IMR-90 (cell line): ENCODE measurements at regions not wholly inside any gene's neighbourhood (a gene's known extent, or its start where the extent isn't known, plus 50 kb on each side); places are given as distances from the start of the nearest gene placed in this dataset.

ENCODE experiments used
- ATAC-seq: fragments of 200-7000 bp; cut with Tn5 transposase; 2 replicates; pipeline ENCODE4 v1.9.1; 2020; ENCODE audit warnings: low read depth, mild to moderate bottlenecking, moderate library complexity
- BruUV-seq: library from RNA; stranded (reverse); fragments of 400-500 nt; replicated peaks from 2 replicates; lab custom pipeline; 2021; lab: Mats Ljungman, UMichigan
- CTCF ChIA-PET: fragments of 300-600 bp; formaldehyde crosslinking; extraction: SDS; loops from one replicate; lab custom pipeline; 2021; ENCODE audit warnings: antibody characterized with exemption; lab: Yijun Ruan, JAX
- POLR2A ChIA-PET: fragments of 300-600 bp; sonication (Branson Sonifier 250); formaldehyde crosslinking; loops from one replicate; lab custom pipeline; 2022; ENCODE audit warnings: antibody characterized with exemption; ENCODE audit not compliant: unreplicated experiment; lab: Charles Lee
- DNase-seq: peaks from one replicate; pipeline ENCODE4 v3.0.0; 2013
- H2AFZ ChIP-seq: replicated peaks from 2 replicates; pipeline ENCODE3; 2013; ENCODE audit warnings: low read length, mild to moderate bottlenecking; ENCODE audit not compliant: poor library complexity
- H2AK5ac ChIP-seq: 2 replicates; pipeline ENCODE4 v1.6.1; 2013; ENCODE audit warnings: low read depth, low read length, inconsistent platforms
- H2AK9ac ChIP-seq: replicated peaks from 2 replicates; pipeline ENCODE3; 2013; ENCODE audit warnings: mild to moderate bottlenecking, low read depth, low read length, moderate library complexity; ENCODE audit not compliant: poor library complexity
- H2BK120ac ChIP-seq: 2 replicates; pipeline ENCODE4 v1.6.1; 2013; ENCODE audit warnings: low read depth, low read length, inconsistent platforms
- H2BK15ac ChIP-seq: 3 replicates; pipeline ENCODE4 v1.6.1; 2013; ENCODE audit warnings: low read depth, low read length, inconsistent platforms
- H2BK20ac ChIP-seq: 2 replicates; pipeline ENCODE4 v1.6.1; 2013; ENCODE audit warnings: low read depth, mild to moderate bottlenecking, inconsistent platforms, low read length, moderate library complexity
- H2BK5ac ChIP-seq: 2 replicates; pipeline ENCODE4 v1.6.1; 2013; ENCODE audit warnings: mild to moderate bottlenecking, low read depth, low read length, inconsistent platforms; ENCODE audit not compliant: poor library complexity, severe bottlenecking
- H3K14ac ChIP-seq: replicated peaks from 2 replicates; pipeline ENCODE4 v1.6.1; 2013; ENCODE audit warnings: low read depth, low read length, inconsistent platforms
- H3K18ac ChIP-seq: 2 replicates; pipeline ENCODE4 v1.6.1; 2013; ENCODE audit warnings: low read depth, low read length, control low read depth
- H3K23ac ChIP-seq: 2 replicates; pipeline ENCODE4 v1.6.1; 2013; ENCODE audit warnings: low read depth, low read length, inconsistent platforms
- H3K27ac ChIP-seq: 2 replicates; pipeline ENCODE4 v1.5.1; 2013; ENCODE audit warnings: mild to moderate bottlenecking, control low read depth, low read length; ENCODE audit not compliant: insufficient read depth
- H3K27me3 ChIP-seq: 2 replicates; pipeline ENCODE4 v1.6.1; 2013; ENCODE audit warnings: low read length; ENCODE audit not compliant: control insufficient read depth, insufficient read depth
- H3K36me3 ChIP-seq: 2 replicates; pipeline ENCODE4 v1.6.1; 2013; ENCODE audit warnings: low read length, mixed read lengths; ENCODE audit not compliant: control insufficient read depth, insufficient read depth
- H3K4ac ChIP-seq: 2 replicates; pipeline ENCODE4 v1.6.1; 2013; ENCODE audit warnings: low read depth, low read length, inconsistent platforms
- H3K4me1 ChIP-seq: 2 replicates; pipeline ENCODE4 v1.6.1; 2013; ENCODE audit warnings: low read length, mixed read lengths; ENCODE audit not compliant: control insufficient read depth, insufficient read depth
- H3K4me2 ChIP-seq: 2 replicates; pipeline ENCODE4 v1.6.1; 2013; ENCODE audit warnings: low read depth, mild to moderate bottlenecking, control low read depth, low read length, moderate library complexity
- H3K4me3 ChIP-seq: 2 replicates; pipeline ENCODE4 v1.5.1; 2013; ENCODE audit warnings: low read depth, mild to moderate bottlenecking, control low read depth, low read length, moderate library complexity; ENCODE audit not compliant: insufficient read depth
- H3K56ac ChIP-seq: 2 replicates; pipeline ENCODE4 v1.6.1; 2013; ENCODE audit warnings: low read length, inconsistent platforms; ENCODE audit not compliant: insufficient read depth; ENCODE audit errors: extremely low read depth
- H3K79me1 ChIP-seq, 2 experiments: 2 replicates each; pipeline ENCODE4 v1.6.1; 2013; ENCODE audit warnings: low read length in 2 of 2, inconsistent platforms in 1 of 2, low read depth in 1 of 2
- H3K9ac ChIP-seq: 2 replicates; pipeline ENCODE4 v1.6.1; 2013; ENCODE audit warnings: low read depth, low read length, control low read depth
- H3K9me1 ChIP-seq: 2 replicates; pipeline ENCODE4 v1.6.1; 2013; ENCODE audit warnings: low read length, inconsistent platforms; ENCODE audit not compliant: insufficient read depth
- H3K9me3 ChIP-seq: 2 replicates; pipeline ENCODE4 v1.6.1; 2013; ENCODE audit warnings: low read length; ENCODE audit not compliant: control insufficient read depth, insufficient read depth
- H4K20me1 ChIP-seq: 2 replicates; pipeline ENCODE4 v1.6.1; 2013; ENCODE audit warnings: low read length, inconsistent platforms; ENCODE audit not compliant: insufficient read depth
- H4K5ac ChIP-seq: 2 replicates; pipeline ENCODE4 v1.6.1; 2013; ENCODE audit warnings: mild to moderate bottlenecking, low read depth, low read length, control low read depth
- H4K8ac ChIP-seq, 2 experiments: 2 replicates each; pipeline ENCODE4 v1.6.1; 2013; ENCODE audit warnings: low read depth in 2 of 2, low read length in 2 of 2, control low read depth in 1 of 2, inconsistent platforms in 1 of 2
- H4K91ac ChIP-seq: 2 replicates; pipeline ENCODE4 v1.6.1; 2013; ENCODE audit warnings: low read depth, low read length, inconsistent platforms; ENCODE audit not compliant: insufficient read depth
- BHLHE40 ChIP-seq: fragments of 150-350 bp; IDR thresholded peaks from 2 replicates; pipeline ENCODE4 v1.6.1; 2016; ENCODE audit warnings: mild to moderate bottlenecking, low read depth, low read length
- CEBPB ChIP-seq: IDR thresholded peaks from 2 replicates; pipeline ENCODE4 v1.6.1; 2012; ENCODE audit warnings: low read depth, low read length, improper control_type of control experiment
- CHD1 ChIP-seq: IDR thresholded peaks from 2 replicates; pipeline ENCODE4 v1.6.1; 2012; ENCODE audit warnings: low read depth, low read length, improper control_type of control experiment
- ELK1 ChIP-seq: fragments of 150-350 bp; IDR thresholded peaks from 2 replicates; pipeline ENCODE4 v1.6.1; 2016; ENCODE audit warnings: low read depth, mild to moderate bottlenecking, low read length, moderate library complexity, borderline replicate concordance
- FOS ChIP-seq: fragments of 150-350 bp; IDR thresholded peaks from 2 replicates; pipeline ENCODE4 v1.6.1; 2016; ENCODE audit warnings: low read depth, low read length
- MAFK ChIP-seq: IDR thresholded peaks from 2 replicates; pipeline ENCODE4 v1.6.1; 2012; ENCODE audit warnings: low read depth, low read length, improper control_type of control experiment
- MAZ ChIP-seq: IDR thresholded peaks from 2 replicates; pipeline ENCODE4 v1.6.1; 2012; ENCODE audit warnings: low read depth, mild to moderate bottlenecking, low read length, improper control_type of control experiment, moderate library complexity, borderline replicate concordance
- MXI1 ChIP-seq: IDR thresholded peaks from 2 replicates; pipeline ENCODE4 v1.6.1; 2012; ENCODE audit warnings: low read depth, mild to moderate bottlenecking, low read length, moderate library complexity, borderline replicate concordance
- NFE2L2 ChIP-seq: fragments of 150-350 bp; IDR thresholded peaks from 2 replicates; pipeline ENCODE4 v1.6.1; 2016; ENCODE audit warnings: low read depth, mild to moderate bottlenecking, low read length
- POLR2A ChIP-seq: IDR thresholded peaks from 2 replicates; pipeline ENCODE4 v1.6.1; 2012; ENCODE audit warnings: mild to moderate bottlenecking, low read depth, low read length
- RAD21 ChIP-seq: IDR thresholded peaks from 2 replicates; pipeline ENCODE4 v1.6.1; 2012; ENCODE audit warnings: low read length, improper control_type of control experiment
- RCOR1 ChIP-seq: IDR thresholded peaks from 2 replicates; pipeline ENCODE4 v1.6.1; 2012; ENCODE audit warnings: mild to moderate bottlenecking, low read length, improper control_type of control experiment; ENCODE audit not compliant: insufficient replicate concordance
- RFX5 ChIP-seq: IDR thresholded peaks from 2 replicates; pipeline ENCODE4 v1.8.0; 2012; ENCODE audit warnings: low read depth, mild to moderate bottlenecking, low read length, moderate library complexity
- SMC3 ChIP-seq: fragments of 150-350 bp; IDR thresholded peaks from 2 replicates; pipeline ENCODE4 v1.6.1; 2016; ENCODE audit warnings: low read depth, mild to moderate bottlenecking, antibody characterized with exemption, low read length, moderate library complexity
- USF2 ChIP-seq: fragments of 150-350 bp; IDR thresholded peaks from 2 replicates; pipeline ENCODE4 v1.6.1; 2017; ENCODE audit warnings: mild to moderate bottlenecking, antibody characterized with exemption, low read length, low read depth
- dilution Hi-C: fragments of 300-500 bp; cut with HindIII; formaldehyde crosslinking; loops from one replicate; pipeline ENCODE4 v1.14.3; 2018; ENCODE audit warnings: low sequenced_read_pairs; ENCODE audit not compliant: unreplicated experiment
- in situ Hi-C: fragments of 300-500 bp; cut with MboI; formaldehyde crosslinking; loops from 3 replicates; pipeline ENCODE4 v1.14.3; 2019; ENCODE audit warnings: low sequenced_read_pairs, inconsistent platforms, mixed read lengths
- intact Hi-C: fragments of 100-400 bp; cut with micrococcal nuclease; formaldehyde crosslinking; loops from 2 replicates; pipeline ENCODE4 v1.10.0; 2022
- TF ChIP-seq, protein P1 (sequence below): conservative IDR thresholded peaks from 2 replicates; pipeline ENCODE4 v1.5.1; 2012; ENCODE audit warnings: mild to moderate bottlenecking, low read depth, low read length, improper control_type of control experiment

- no peak overlapping the region for H3K9ac ChIP-seq
- dilution Hi-C loops, result no loop called here
- no peaks in the 10 kb centered on the region for H3K79me1 ChIP-seq
- no peak overlapping the region for H4K8ac ChIP-seq
- in situ Hi-C loops, result no loop called here
- BruUV-seq, result no TSS peak
- no peak overlapping the region for H2AFZ ChIP-seq
- no peak overlapping the region for H3K23ac ChIP-seq
- H2BK5ac ChIP-seq, result no peak overlapping the region
- no peak overlapping the region for H2BK20ac ChIP-seq
- no peak overlapping the region for H3K27ac ChIP-seq
- no peak overlapping the region for H3K18ac ChIP-seq
- no peaks in the 10 kb centered on the region for H3K4me1 ChIP-seq
- intact Hi-C loops, result no loop called here
- no peak overlapping the region for H2AK9ac ChIP-seq
- H3K36me3 ChIP-seq, result no peaks in the 10 kb centered on the region
- ATAC-seq (no peak), DNase-seq (no peak)
- no peak overlapping the region for H3K14ac ChIP-seq
- no peak overlapping the region for H3K56ac ChIP-seq
- H3K27me3 ChIP-seq, result no peaks in the 10 kb centered on the region
- ChIA-PET CTCF (no interaction called here), POLR2A (no interaction called here)
- TF ChIP-seq BHLHE40, result no peak
- no peak for TF ChIP-seq POLR2A
- no peak for TF ChIP-seq MAZ
- TF ChIP-seq RFX5, result no peak
- no peak for TF ChIP-seq RCOR1
- TF ChIP-seq SMC3, result no peak
- no peak for TF ChIP-seq ELK1
- TF ChIP-seq MAFK, result no peak
- TF ChIP-seq CEBPB, result no peak
- TF ChIP-seq MXI1, result no peak
- TF ChIP-seq, protein P1, sequence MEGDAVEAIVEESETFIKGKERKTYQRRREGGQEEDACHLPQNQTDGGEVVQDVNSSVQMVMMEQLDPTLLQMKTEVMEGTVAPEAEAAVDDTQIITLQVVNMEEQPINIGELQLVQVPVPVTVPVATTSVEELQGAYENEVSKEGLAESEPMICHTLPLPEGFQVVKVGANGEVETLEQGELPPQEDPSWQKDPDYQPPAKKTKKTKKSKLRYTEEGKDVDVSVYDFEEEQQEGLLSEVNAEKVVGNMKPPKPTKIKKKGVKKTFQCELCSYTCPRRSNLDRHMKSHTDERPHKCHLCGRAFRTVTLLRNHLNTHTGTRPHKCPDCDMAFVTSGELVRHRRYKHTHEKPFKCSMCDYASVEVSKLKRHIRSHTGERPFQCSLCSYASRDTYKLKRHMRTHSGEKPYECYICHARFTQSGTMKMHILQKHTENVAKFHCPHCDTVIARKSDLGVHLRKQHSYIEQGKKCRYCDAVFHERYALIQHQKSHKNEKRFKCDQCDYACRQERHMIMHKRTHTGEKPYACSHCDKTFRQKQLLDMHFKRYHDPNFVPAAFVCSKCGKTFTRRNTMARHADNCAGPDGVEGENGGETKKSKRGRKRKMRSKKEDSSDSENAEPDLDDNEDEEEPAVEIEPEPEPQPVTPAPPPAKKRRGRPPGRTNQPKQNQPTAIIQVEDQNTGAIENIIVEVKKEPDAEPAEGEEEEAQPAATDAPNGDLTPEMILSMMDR, result no peak
- no peak for TF ChIP-seq NFE2L2
- no peak for TF ChIP-seq CHD1
- no peak for TF ChIP-seq RAD21
- no peak for TF ChIP-seq USF2
- TF ChIP-seq FOS, result no peak
- H3K4ac ChIP-seq, result no peak overlapping the region
- H4K20me1 ChIP-seq, result no peaks in the 10 kb centered on the region
- H3K4me2 ChIP-seq, result no peak overlapping the region
- no peak overlapping the region for H4K5ac ChIP-seq
- no peak overlapping the region for H4K91ac ChIP-seq
- no peak overlapping the region for H2AK5ac ChIP-seq
- no peaks in the 10 kb centered on the region for H3K9me1 ChIP-seq
- no peak overlapping the region for H2BK15ac ChIP-seq
- H3K4me3 ChIP-seq, result no peak overlapping the region
- no peak overlapping the region for H2BK120ac ChIP-seq
- no peaks in the 10 kb centered on the region for H3K9me3 ChIP-seq
These were observed 124.0 kb downstream of the LMO4 start for GRCh38 chr1:87452648-87453047.
